Activated CD4-positive, CD25-positive, alpha-beta regulatory T cell treated with anti-CD3 and anti-CD28 coated beads, Interleukin-2, amount 50 U/mL, for 72 hours (primary cell): ENCODE measurements at regions not wholly inside any gene's neighbourhood (a gene's known extent, or its start where the extent isn't known, plus 50 kb on each side); places are given as distances from the start of the nearest gene placed in this dataset.
"Not testable (repeated sequence)": the region's sequence is repeated elsewhere in the genome, so short reads cannot be mapped to it uniquely, and the experiment has no call there.

ENCODE experiments used
- DNase-seq: peaks from one replicate; pipeline ENCODE4 v3.0.0; 2021

DNA sequence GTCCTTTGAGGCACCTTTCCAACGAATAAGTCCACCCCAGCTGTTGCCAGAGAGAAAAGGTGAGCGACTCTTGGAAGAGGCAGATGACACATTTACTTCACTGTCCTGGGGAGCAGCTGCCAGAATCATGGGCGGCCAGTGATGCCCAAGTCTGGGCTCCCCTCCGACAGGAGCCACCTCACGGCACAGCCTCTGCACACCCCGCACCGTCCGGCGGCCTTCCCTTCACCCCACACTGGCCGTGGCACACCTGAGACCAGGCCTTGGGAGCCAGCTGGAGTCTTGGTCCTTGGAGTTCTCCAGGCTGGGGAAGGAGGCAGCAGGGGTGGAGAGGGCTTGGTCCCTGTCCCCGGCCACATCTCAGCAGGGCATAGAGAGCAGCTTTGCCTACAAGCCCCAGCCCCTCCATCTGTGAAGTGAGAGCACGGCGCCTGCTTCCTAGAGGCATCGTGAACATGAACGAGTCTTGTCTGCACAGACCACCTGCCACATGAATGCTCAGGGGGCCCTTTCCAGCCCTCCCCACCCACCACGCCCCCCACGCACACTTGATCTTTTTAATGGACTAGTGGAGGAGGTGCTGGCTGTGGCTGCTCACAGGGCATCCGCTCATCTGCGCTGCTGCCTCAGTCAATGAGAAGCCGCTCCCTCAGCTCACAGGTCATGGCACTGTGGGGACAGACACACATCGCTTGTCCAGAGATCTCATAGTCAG lies 400.2 kb upstream of the MYT1L start:
- no peak for DNase-seq

DNA sequence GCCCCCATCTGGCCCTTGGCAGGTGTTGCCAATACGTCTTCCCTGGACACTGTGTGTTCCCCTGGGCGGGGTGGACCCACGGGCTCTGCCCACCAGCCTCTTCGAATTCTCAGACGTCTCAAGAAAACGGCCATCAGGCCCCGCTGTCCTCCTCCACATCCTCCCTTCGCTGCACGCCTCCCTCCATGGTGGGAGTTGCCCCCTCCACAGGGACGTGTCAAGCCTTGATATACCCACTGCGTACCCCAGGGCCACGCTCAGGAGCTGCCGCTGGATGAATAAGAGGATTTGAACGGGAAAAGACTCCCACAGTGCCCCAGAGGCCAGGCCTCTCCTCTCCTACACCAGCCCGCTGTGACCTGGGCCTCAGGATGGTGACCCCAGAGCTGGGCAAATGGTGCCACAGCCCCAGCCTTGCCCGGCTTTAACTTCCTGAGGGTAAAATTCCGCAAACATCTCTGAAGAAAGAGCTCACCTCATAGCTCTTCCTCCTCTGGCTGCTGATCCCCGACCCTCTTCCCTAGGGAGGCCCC lies 399.3 kb upstream of the MYT1L start:
- no peak for DNase-seq

DNA sequence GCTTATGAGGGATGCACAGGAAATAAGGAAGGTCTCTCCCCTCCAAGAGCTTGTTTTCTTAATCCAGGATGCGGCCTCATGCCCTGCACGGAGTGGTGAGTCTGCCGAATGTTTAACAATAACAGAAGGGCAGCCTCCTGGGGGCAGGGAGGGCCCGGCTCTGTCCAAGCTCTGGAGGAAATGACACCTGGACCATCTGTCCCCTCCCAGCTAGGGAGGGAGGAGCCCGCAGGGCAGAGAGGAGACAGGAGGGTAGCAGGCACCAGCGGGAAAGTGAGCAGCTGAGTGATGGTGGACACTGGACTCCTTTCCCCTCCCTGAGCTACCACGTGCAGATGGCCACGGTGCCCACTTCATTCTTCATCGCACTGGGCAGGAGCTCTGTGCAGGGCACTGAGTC lies 398.2 kb upstream of the MYT1L start:
- DNase-seq, result no peak

DNA sequence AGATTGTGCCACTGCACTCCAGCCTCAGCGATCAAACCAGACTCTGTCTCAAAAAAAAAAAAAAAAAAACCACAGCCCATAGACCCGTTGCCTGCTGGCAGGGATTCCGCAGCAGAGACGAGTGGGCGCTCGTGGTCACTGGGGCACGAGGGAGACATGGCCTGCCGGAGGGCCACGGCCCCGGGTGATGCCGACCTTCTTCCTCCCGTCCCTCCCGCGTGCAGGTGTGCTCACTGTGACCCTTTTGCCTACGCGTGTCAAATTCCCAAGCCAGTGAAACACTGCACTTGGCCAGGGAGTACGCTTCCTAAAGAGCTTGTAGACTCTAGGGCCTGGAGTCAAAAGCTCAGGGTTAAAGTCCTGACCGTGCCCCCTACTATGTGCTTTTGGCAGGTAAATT lies 397.6 kb upstream of the MYT1L start:
- DNase-seq, result no peak

DNA sequence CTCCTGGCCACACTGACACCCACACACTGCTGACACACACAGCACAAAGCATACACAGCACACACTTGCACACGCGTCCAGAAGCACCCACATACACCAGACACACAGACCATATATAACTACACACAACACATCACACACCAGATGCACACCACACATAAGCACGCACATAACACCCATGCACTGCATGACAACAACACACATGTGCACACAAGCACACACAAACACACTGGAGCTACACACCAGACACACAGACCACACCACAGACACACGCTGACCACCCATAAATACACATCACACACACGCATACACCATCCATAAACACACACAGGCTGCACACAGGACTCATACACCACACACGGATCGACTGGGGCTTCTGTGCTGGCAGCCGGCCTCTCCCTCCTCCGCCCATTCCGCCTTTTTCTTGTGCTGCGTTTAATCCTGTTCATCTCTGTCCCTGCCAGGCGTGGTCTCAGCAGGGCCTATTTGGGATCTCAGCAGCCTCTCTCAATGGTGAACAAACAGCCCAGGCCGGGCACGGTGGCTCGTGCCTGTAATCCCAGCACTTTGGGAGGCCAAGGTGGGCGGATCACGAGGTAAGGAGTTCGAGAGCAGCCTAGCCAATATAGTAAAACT lies 396.9 kb upstream of the MYT1L start:
- no peak for DNase-seq

DNA sequence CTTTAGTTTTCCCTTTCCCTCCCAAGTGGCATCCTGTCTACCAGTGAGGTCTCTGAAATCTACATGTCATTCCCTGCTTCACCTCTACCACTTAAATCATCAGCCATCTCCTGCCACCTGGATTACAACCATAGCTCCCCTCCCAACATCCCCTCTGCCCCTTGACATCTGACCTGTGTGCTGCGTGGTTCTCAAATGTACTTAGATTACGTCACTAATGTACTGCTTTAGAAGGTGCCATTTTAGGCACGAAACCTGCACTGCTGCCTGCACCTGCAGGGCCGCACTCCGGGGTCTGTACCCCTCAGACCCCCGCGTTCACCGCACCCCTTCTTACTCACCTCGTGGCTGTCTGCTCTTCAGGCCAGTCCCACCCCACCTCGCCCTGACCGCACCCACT lies 395.1 kb upstream of the MYT1L start:
- no peak for DNase-seq

DNA sequence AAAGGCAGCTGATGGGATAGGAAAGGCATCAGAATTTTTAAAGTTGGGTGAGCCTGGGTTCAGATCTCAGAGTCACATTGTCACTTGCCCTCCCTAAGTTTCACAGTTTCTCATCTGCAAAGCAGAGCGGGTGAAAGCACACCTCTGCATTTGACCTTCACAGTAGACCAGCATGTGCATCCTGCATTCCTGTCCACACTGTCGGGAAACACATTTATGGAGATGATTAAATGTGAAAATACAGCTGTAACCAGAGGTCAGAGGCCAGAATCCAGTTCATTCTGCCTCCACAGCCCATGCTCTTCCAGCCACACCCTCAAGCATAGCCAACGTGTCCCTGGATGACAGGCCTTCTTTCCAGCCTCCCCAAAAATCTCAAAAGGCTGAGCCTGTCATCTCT lies 392.0 kb upstream of the MYT1L start:
- DNase-seq, result no peak

DNA sequence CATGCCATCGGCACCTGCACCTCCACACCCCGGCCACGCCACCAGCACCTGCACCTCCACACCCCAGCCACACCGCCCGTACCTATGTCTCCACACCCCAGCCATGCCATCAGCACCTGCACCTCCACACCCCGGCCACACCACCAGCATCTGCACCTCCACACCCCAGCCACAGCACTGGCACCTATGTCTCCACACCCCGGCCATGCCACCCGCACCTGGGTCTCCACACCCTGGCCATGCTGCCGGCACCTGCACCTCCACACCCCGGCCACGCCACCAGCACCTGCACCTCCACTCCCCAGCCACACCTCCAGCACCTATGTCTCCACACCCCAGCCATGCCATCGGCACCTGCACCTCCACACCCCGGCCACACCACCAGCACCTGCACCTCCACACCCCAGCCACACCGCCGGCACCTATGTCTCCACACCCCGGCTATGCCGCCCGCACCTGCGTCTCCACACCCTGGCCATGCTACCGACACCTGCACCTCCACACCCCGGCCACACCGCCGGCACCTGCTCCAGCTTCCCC lies 390.3 kb upstream of the MYT1L start:
- no peak for DNase-seq

DNA sequence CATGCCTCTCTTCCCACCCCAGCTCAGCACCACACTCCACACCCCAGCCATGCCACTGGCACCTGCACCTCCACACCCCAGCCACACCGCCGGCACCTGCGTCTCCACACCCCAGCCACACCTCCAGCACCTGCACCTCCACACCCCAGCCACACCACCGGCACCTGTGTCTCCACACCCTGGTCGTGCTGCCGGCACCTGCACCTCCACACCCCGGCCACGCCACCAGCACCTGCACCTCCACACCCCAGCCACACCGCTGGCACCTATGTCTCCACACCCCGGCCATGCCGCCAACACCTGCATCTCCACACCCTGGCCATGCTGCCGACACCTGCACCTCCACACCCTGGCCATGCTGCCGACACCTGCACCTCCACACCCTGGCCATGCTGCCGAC lies 389.7 kb upstream of the MYT1L start:
- DNase-seq, result not testable (repeated sequence)

DNA sequence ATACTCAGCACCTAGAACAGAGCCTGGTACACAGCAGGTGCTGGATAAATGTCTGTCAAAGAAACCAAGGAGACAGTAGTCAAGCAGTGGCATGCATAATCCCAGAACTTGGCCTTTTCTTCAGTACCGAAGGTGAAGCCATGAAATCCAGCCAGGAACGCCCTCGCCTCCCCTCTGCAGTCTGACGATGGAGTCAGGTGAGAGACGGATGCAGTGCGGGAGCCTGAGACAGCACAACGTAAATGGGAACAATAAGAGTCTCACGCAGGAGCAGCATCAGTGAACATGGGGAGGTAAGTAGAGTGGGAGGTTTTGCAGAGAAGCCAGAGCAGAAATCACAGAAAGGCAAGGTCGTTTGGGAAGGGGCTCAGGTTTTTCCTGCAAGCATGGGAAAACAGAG lies 389.3 kb upstream of the MYT1L start:
- no peak for DNase-seq

DNA sequence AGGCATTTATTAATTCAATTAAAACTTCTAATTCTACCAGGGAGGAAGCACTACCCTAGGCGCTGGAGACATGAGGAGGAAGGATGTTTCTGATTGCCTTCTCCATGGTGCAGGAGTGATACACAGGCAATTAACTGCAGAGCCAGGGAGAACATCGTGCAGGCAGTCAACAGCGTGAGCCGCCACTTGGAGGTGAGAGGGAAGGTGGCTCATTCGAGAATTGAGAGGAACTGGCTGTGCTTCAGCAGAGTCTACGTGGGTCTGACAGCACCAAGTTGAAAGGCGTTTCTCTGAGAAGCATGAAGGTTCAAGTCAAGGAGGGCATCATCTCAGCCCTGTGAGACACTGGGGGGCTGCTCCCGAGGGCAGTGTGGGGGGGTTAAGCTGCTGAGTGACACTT lies 388.7 kb upstream of the MYT1L start:
- no peak for DNase-seq

DNA sequence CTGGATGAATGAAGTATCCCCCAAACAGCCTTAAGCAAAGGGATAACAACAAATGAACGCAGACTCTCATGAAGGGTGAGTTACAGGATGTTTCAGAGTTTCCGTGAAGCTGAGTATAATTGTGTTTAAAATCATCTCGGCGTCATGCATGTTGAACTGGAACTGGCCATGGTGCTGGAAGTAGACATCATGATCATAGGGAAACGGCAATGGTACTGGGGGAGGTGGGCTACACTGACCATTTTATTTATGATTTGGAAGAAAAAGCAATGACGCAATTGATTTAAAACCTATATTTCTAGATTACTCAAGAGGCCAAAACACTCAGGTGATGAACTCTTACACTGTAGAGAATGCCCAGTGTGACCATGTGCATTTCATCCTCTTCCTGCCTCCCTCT lies 387.9 kb upstream of the MYT1L start:
- DNase-seq, result no peak

DNA sequence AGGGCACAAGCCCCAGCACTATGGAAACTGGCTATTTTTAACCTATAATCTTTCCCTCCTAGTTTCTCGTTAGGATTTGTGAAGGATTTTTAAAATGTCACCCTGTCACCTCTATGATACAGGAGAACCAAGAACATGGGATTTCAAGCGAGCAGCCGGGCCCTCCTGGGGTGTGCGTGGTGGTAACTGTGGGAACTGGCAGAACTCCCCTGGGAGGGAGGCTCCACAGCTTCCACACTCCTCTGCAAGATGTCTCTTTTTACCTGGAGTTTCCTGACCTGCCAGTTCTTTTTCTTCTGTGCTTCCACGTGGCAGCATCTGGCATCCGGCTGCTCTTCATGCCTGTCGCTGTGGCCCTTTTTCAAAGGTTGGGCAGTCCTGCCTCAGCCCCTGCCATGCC lies 386.3 kb upstream of the MYT1L start:
- no peak for DNase-seq

DNA sequence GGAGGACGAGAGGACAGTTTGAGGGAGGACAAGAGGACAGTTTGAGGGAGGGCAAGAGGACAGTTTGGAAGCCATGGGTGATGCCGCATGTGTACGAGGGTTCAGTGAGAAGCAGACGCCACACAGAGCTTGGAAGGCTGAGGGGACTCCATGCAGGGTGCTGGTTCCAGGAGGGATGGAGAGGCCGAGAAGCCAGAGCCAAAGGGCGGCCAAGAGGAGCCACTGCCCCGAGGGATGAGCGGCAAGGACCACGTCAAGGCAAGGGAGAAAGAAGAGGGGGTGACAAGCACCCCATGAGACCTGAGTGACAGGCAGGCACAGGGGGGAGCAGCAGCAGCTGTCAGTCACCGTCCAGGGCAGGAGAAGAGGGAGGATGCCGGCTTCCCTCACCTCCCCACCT lies 385.7 kb upstream of the MYT1L start:
- no peak for DNase-seq

DNA sequence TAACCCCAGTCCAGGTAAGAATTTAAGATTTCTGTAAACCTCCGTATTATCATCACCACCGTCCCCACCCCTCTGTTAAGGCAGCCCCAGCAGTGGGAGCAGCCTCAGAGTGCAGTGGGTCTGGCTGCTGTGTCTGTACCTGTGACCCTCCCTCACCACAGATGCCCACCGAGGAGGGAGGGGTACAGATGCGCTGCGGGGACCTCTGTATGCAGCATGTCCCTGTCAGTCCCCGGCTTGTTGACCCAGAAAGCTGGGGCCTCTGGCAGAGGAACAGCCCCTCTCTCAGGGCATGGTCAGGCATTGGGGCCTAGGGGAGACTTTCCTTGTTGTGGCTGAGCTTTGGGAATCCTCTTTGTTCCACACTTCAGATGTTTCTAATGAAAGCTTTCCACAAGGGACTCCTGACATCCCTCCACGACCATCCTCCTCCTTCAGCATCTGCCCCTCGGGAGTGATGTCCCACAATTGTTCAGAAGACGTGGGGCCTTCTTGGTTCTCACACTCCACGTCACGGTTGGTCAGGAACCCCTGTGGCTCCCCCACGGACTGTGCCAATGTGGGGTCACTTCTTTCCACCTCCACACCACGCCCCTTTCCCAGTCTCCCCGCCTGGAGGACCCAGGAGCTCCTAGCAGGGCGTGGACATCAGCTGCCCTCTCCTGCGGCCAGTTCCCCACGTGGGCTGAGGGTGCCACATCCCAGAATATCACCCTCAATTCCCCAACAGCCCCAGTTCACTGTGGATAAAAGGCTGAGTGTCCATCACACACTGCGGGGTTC lies 384.2 kb upstream of the MYT1L start:
- no peak for DNase-seq

DNA sequence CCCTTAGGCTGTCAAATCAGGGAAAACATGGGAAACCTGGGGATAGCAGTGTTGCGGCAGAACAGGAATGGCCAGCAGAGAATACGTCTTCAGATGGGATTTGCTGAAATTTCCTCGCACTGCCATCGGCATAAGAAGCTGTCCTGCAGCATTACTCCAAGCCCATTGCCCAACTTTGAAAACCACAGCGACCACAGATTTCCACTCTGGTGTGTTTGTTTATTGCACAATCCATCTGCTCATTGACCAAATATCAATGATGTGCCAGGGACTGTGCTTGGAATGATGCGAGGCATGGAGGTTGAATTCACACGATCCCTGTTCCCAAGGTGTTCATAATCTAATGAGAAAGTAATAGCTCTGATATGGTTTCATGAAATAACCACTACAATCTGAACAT lies 383.3 kb upstream of the MYT1L start:
- DNase-seq, result no peak

DNA sequence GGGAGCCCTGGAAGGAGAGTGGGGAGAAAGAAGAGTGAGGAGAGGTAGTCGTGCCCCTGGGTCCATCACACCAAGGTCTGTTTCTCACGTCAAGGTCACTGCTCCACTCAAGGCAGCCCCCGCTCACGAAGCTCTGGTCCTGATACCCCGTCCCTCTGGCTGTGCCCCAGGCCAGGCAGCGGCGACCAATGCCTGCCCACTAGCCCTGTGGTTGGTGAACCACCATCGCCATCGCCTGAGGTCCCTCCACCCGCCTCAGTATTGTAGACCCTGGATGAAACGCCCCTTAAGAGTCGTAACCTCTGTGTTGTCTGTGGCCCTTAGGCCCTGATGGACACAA lies 378.3 kb upstream of the MYT1L start:
- no peak for DNase-seq

DNA sequence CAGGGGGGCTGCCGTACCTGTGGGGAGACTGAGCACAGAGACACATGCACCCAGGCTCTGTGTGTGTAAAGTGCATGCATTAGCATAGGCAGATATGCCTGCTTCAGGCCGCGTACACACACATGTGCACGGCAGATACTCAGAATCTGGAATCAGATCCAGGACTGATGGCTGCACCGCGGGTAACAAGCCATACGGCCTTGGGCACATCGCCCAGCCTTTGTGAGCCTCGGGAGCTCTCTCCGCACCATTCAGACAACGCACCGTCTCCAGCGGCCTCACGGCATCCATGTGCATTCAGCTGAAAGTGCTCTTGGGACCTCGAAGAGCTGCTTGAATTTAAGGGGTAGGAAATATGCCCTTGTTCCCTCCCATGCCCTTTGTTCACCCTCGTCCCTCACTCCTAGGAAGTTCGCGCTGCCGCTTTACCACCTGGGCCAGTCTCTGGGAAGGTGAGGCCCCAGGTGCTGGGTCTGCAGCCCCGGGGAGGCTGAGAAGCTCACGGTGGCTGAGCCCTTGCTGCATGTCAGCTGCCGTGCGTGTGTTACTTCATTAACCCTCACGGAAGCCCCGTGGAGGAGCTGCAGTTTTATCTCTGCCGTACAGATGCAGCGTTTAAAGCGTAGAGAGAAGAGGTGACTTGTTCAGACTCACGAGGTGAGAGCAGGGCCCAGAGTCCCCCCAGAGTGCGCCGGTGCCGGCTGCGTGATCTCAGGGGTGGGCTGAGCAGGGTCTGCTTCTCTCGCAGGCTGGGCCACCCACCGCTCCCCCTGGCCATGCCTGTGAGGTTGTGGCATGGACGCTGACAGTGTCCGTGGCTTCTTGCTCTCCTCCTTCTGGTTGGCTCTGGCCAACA lies 377.7 kb upstream of the MYT1L start:
- DNase-seq, result no peak

DNA sequence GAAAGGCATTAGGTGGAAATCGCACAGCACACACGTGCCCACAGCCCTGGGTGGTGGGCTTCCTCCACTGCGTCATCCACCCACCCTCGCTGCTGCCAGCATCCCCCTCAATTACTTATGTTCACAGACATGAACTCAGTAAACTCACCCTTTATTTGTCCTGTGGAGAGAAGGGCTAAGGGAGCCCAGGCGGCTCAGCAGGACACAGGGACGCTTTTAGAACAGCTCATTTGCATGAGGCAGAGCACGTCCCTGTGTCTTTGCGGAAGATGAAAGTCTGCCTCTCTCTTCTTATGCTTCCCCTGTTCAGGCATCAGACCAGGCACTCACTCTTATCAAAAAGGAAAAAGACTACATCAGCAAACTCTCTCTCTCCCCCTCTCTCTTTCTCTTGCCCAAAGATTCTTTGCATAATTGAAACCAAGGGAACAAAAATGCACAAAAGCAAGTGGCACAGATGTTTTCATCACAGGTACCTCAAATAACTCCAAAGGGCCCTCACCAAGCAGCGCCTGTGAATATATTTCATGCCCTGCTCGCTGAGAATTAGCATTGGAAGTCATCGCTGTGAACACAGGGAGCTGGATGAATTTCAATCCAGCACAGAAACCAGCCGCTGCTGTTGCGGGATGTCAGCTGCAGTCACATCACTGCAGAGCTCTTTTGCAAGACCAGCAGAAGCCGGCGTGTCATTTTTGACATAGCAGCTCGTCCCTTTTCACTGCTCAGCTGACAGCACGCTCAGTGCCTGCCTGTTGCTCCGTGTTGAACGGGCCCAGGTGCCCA lies 376.3 kb upstream of the MYT1L start:
- no peak for DNase-seq

DNA sequence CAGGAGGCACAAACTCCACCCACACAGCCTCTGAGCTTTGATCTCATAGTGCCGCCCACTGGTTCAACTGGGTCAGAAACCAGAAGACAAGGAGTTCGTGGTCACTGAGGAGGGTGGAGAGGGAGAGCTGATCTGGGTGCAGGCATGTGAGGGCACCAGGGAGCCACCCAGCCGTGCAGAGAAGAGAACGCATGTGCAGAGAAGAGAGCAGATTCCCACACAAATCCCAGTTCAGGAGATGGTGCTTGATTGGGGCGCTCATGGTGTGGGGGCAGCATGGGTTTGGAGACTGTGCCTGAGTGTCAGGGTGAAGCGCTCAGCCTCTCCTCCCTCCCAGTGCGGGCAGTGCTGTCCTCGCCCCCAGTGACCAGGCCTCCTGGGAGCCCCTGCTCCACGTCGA lies 375.2 kb upstream of the MYT1L start:
- DNase-seq, result no peak

DNA sequence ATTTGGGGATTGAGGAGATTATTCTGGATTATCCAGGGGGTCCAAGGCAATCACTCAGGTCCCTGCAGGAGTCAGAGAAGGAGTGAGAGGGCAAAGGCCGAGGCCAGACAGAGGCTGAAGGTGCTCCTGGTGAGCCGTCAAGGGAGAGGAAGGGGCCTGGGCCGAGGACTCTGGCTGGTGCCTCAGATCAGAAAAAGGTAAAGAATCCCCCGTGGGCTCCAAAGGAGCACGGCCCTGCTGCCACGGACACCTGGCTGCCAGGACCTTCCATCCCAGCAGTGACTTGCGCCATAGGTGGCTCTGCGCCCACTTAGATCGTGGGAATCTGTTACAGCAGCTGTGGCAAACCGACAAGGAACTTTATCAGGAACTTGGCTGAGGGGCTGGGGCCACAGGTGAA lies 374.8 kb upstream of the MYT1L start:
- DNase-seq, result no peak
